ENCODE measurements at regions not wholly inside any gene's neighbourhood (a gene's known extent, or its start where the extent isn't known, plus 50 kb on each side); places are given as distances from the start of the nearest gene placed in this dataset.

DNA sequence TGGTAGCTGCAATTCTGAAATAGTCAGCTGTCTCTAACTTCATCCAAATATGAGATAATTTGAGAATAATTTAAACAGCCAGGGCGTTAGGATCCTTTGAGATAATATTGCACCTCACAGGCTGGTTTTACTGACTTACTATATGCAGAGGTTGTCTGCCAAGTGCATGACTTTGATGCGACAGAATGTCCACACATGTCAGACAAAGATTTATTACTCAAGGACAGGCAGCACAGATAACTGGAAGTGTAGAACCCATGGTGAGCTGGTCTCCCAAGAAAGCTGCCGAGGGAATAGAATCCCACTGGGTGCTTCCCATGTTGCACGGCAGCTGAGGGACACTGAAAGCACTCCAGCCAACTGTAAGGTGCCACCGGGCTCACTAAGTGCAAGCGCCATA is 166.2 kb upstream of the GALNTL6 start:
- TF ChIP-seq POLR2A (IDR thresholded peaks at IDR 0.05; ENCODE audit: low read depth, low read length) = no peak
- no peak for TF ChIP-seq POLR2AphosphoS5 (IDR thresholded peaks at IDR 0.05; ENCODE audit: low read depth, low read length)
- TF ChIP-seq TAF1 (IDR thresholded peaks at IDR 0.05; ENCODE audit: borderline replicate concordance, low read depth, low read length) = no peak
